Tibial artery (tissue), 4 donors: ENCODE measurements at regions not wholly inside any gene's neighbourhood (a gene's known extent, or its start where the extent isn't known, plus 50 kb on each side); places are given as distances from the start of the nearest gene placed in this dataset.
A peak's percentile ranks its signal among the peaks of the same experiment; 100 is the strongest.
"Not testable (repeated sequence)": the region's sequence is repeated elsewhere in the genome, so short reads cannot be mapped to it uniquely, and the experiment has no call there.

Experiments
- DNase-seq, 2 donors: peaks; one replicate each; pipeline ENCODE4 v3.0.0-alpha.2; 2019
- H3K27ac ChIP-seq, 2 donors: fragments of 200-600 bp; sonication (generic) in 1 of 2; 1 replicate in 1 of 2; 2 replicates in 1 of 2; pipeline ENCODE4 v1.5.1; 2018 to 2019; ENCODE audit warnings: mild to moderate bottlenecking in 1 of 2
- H3K27me3 ChIP-seq, 2 donors: fragments of 200-600 bp; sonication (generic) in 1 of 2; one replicate each; pipeline versions ENCODE4 v1.5.1 to v1.6.0; 2016 to 2019
- H3K36me3 ChIP-seq, 3 donors: fragments of 200-600 bp; sonication (generic) in 2 of 3; one replicate each; pipeline ENCODE4 v1.5.1; 2016 to 2019; ENCODE audit warnings: mild to moderate bottlenecking in 2 of 3
- H3K4me1 ChIP-seq, 4 donors: fragments of 200-600 bp; sonication (generic) in 2 of 4; 1 replicate in 3 of 4; 2 replicates in 1 of 4; pipeline ENCODE4 v1.5.1; 2016 to 2019
- H3K4me3 ChIP-seq, 2 donors: fragments of 200-600 bp; sonication (generic) in 1 of 2; 1 replicate in 1 of 2; 2 replicates in 1 of 2; pipeline ENCODE4 v1.5.1; 2018 to 2019; ENCODE audit warnings: mild to moderate bottlenecking in 2 of 2
- H3K9me3 ChIP-seq, 3 donors: fragments of 200-600 bp; sonication (generic) in 1 of 3; one replicate each; pipeline ENCODE4 v1.5.1; 2016 to 2019
- CTCF ChIP-seq, 2 experiments: fragments of 200-600 bp in 1 of 2; fragments of 450-650 bp in 1 of 2; IDR thresholded peaks; one replicate each; pipeline ENCODE4 v1.5.1; 2017 to 2019; ENCODE audit warnings: antibody characterized with exemption in 2 of 2, mild to moderate bottlenecking in 1 of 2, moderate library complexity in 1 of 2
- intact Hi-C: fragments of 100-400 bp; cut with DNase I; formaldehyde crosslinking; loops from one replicate; pipeline ENCODE4 v1.15.0; 2023; ENCODE audit warnings: low total_unique reads

DNA sequence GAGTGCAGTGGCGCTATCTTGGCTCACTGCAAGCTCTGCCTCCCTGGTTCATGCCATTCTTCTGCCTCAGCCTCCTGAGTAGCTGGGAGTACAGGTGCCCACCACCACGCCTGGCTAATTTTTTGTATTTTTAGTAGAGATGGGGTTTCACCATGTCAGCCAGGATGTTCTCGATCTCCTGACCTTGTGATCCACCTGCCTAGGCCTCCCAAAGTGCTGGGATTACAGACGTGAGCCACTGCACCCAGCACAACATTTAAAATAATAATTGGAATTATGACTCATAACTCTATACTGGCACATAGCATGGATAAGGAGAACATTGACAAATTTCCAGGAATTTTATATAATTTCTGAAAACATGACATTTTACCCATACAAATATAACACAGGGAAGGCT lies 54.2 kb downstream of the DBET start:
- H3K27ac ChIP-seq, H3K9me3 ChIP-seq, intact Hi-C loops, H3K4me3 ChIP-seq, H3K4me1 ChIP-seq, H3K36me3 ChIP-seq, H3K27me3 ChIP-seq: not testable (repeated sequence)
- DNase-seq: peak in 1 of 2 donors; percentile 43

GRCh38 chr4:190119474-190119873 lies 54.1 kb upstream of the DUX4 start:
- intact Hi-C loops: not testable (repeated sequence)
- peak in 1 of 2 donors; percentile 54 for DNase-seq

GRCh38 chr4:190120111-190120514 lies 53.5 kb upstream of the DUX4 start:
- H3K27ac ChIP-seq, H3K36me3 ChIP-seq, intact Hi-C loops, H3K27me3 ChIP-seq, H3K4me3 ChIP-seq, H3K4me1 ChIP-seq, H3K9me3 ChIP-seq: not testable (repeated sequence)
- DNase-seq: peak in 1 of 2 donors; percentile 60

More at GRCh38 chr4:190119474-190119873, 54.1 kb upstream of the DUX4 start:
- H3K27me3 ChIP-seq, H3K36me3 ChIP-seq, H3K4me1 ChIP-seq, H3K4me3 ChIP-seq, H3K9me3 ChIP-seq, H3K27ac ChIP-seq: not testable (repeated sequence)

GRCh38 chr4:190120537-190121001 lies 53.0 kb upstream of the DUX4 start:
- intact Hi-C loops, H3K27ac ChIP-seq, H3K4me1 ChIP-seq, H3K9me3 ChIP-seq, H3K36me3 ChIP-seq, H3K4me3 ChIP-seq, H3K27me3 ChIP-seq: not testable (repeated sequence)
- DNase-seq: peak in 1 of 2 donors; percentile 79

DNA sequence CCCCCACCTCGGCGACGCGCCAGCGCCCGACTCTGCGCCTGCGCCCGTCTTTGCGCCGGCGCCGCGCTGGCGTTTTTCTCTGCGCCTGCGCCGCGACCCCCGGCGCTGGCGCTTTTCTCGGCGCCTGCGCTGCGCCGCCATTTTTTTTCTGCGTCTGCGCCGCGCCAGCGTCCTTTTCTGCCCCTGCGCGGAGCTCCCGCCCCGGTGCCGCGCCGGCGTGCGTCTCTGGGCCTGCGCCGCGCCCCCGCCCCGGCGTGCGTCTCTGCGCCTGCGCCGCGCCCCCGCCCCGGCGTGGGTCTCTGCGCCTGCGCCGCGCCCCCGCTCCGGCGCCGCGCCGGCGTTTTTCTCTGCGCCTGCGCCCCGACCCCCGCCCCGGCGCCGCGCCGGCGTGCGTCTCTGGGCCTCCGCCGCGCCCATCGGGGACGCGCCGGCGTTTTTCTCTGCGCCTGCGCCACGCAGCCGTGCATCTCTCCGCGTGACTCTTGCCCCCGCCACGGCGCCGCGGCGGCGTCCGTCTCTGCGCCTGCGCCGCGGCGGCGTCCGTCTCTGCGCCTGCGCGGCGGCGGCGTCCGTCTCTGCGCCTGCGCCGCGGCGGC lies 52.4 kb upstream of the DUX4 start:
- H3K27ac ChIP-seq, H3K9me3 ChIP-seq, H3K4me3 ChIP-seq, intact Hi-C loops, H3K36me3 ChIP-seq, H3K27me3 ChIP-seq, H3K4me1 ChIP-seq: not testable (repeated sequence)
- peak in 1 of 2 donors; percentile 64 for DNase-seq

- no peak for TF ChIP-seq CTCF (IDR thresholded peaks at IDR 0.05)
- Histone ChIP-seq H3K4me1 (no peaks in the 10 kb centered on the region), H3K27me3 (no peaks in the 10 kb centered on the region), H3K27ac (no peak overlapping the region), H3K9me3 (no peaks in the 10 kb centered on the region), H3K36me3 (no peaks in the 10 kb centered on the region), H3K4me3 (no peak overlapping the region)
- DNase-seq: no peak
- intact Hi-C loops: no loop called here
Measured at GRCh38 chr4:190121759-190122158, 51.8 kb upstream of the DUX4 start.

GRCh38 chr4:190122161-190123142 lies 51.1 kb upstream of the DUX4 start:
- peak in 1 of 2 donors; percentile 84 for DNase-seq
- H3K4me3 ChIP-seq, H3K27me3 ChIP-seq, intact Hi-C loops, H3K36me3 ChIP-seq, H3K27ac ChIP-seq, H3K4me1 ChIP-seq, H3K9me3 ChIP-seq: not testable (repeated sequence)
